IMR-90 (cell line): ENCODE measurements at regions not wholly inside any gene's neighbourhood (a gene's known extent, or its start where the extent isn't known, plus 50 kb on each side); places are given as distances from the start of the nearest gene placed in this dataset.

Source experiments
- ATAC-seq: fragments of 200-7000 bp; cut with Tn5 transposase; 2 replicates; pipeline ENCODE4 v1.9.1; 2020; ENCODE audit warnings: low read depth, mild to moderate bottlenecking, moderate library complexity
- BruUV-seq: library from RNA; stranded (reverse); fragments of 400-500 nt; replicated peaks from 2 replicates; lab custom pipeline; 2021; lab: Mats Ljungman, UMichigan
- CTCF ChIA-PET: fragments of 300-600 bp; formaldehyde crosslinking; extraction: SDS; loops from one replicate; lab custom pipeline; 2021; ENCODE audit warnings: antibody characterized with exemption; lab: Yijun Ruan, JAX
- POLR2A ChIA-PET: fragments of 300-600 bp; sonication (Branson Sonifier 250); formaldehyde crosslinking; loops from one replicate; lab custom pipeline; 2022; ENCODE audit warnings: antibody characterized with exemption; ENCODE audit not compliant: unreplicated experiment; lab: Charles Lee
- DNase-seq: peaks from one replicate; pipeline ENCODE4 v3.0.0; 2013
- H2AFZ ChIP-seq: replicated peaks from 2 replicates; pipeline ENCODE3; 2013; ENCODE audit warnings: low read length, mild to moderate bottlenecking; ENCODE audit not compliant: poor library complexity
- H2AK5ac ChIP-seq: 2 replicates; pipeline ENCODE4 v1.6.1; 2013; ENCODE audit warnings: low read depth, low read length, inconsistent platforms
- H2AK9ac ChIP-seq: replicated peaks from 2 replicates; pipeline ENCODE3; 2013; ENCODE audit warnings: mild to moderate bottlenecking, low read depth, low read length, moderate library complexity; ENCODE audit not compliant: poor library complexity
- H2BK120ac ChIP-seq: 2 replicates; pipeline ENCODE4 v1.6.1; 2013; ENCODE audit warnings: low read depth, low read length, inconsistent platforms
- H2BK15ac ChIP-seq: 3 replicates; pipeline ENCODE4 v1.6.1; 2013; ENCODE audit warnings: low read depth, low read length, inconsistent platforms
- H2BK20ac ChIP-seq: 2 replicates; pipeline ENCODE4 v1.6.1; 2013; ENCODE audit warnings: low read depth, mild to moderate bottlenecking, inconsistent platforms, low read length, moderate library complexity
- H2BK5ac ChIP-seq: 2 replicates; pipeline ENCODE4 v1.6.1; 2013; ENCODE audit warnings: mild to moderate bottlenecking, low read depth, low read length, inconsistent platforms; ENCODE audit not compliant: poor library complexity, severe bottlenecking
- H3K14ac ChIP-seq: replicated peaks from 2 replicates; pipeline ENCODE4 v1.6.1; 2013; ENCODE audit warnings: low read depth, low read length, inconsistent platforms
- H3K18ac ChIP-seq: 2 replicates; pipeline ENCODE4 v1.6.1; 2013; ENCODE audit warnings: low read depth, low read length, control low read depth
- H3K23ac ChIP-seq: 2 replicates; pipeline ENCODE4 v1.6.1; 2013; ENCODE audit warnings: low read depth, low read length, inconsistent platforms
- H3K27ac ChIP-seq: 2 replicates; pipeline ENCODE4 v1.5.1; 2013; ENCODE audit warnings: mild to moderate bottlenecking, control low read depth, low read length; ENCODE audit not compliant: insufficient read depth
- H3K27me3 ChIP-seq: 2 replicates; pipeline ENCODE4 v1.6.1; 2013; ENCODE audit warnings: low read length; ENCODE audit not compliant: control insufficient read depth, insufficient read depth
- H3K36me3 ChIP-seq: 2 replicates; pipeline ENCODE4 v1.6.1; 2013; ENCODE audit warnings: low read length, mixed read lengths; ENCODE audit not compliant: control insufficient read depth, insufficient read depth
- H3K4ac ChIP-seq: 2 replicates; pipeline ENCODE4 v1.6.1; 2013; ENCODE audit warnings: low read depth, low read length, inconsistent platforms
- H3K4me1 ChIP-seq: 2 replicates; pipeline ENCODE4 v1.6.1; 2013; ENCODE audit warnings: low read length, mixed read lengths; ENCODE audit not compliant: control insufficient read depth, insufficient read depth
- H3K4me2 ChIP-seq: 2 replicates; pipeline ENCODE4 v1.6.1; 2013; ENCODE audit warnings: low read depth, mild to moderate bottlenecking, control low read depth, low read length, moderate library complexity
- H3K4me3 ChIP-seq: 2 replicates; pipeline ENCODE4 v1.5.1; 2013; ENCODE audit warnings: low read depth, mild to moderate bottlenecking, control low read depth, low read length, moderate library complexity; ENCODE audit not compliant: insufficient read depth
- H3K56ac ChIP-seq: 2 replicates; pipeline ENCODE4 v1.6.1; 2013; ENCODE audit warnings: low read length, inconsistent platforms; ENCODE audit not compliant: insufficient read depth; ENCODE audit errors: extremely low read depth
- H3K79me1 ChIP-seq, 2 experiments: 2 replicates each; pipeline ENCODE4 v1.6.1; 2013; ENCODE audit warnings: low read length in 2 of 2, inconsistent platforms in 1 of 2, low read depth in 1 of 2
- H3K9ac ChIP-seq: 2 replicates; pipeline ENCODE4 v1.6.1; 2013; ENCODE audit warnings: low read depth, low read length, control low read depth
- H3K9me1 ChIP-seq: 2 replicates; pipeline ENCODE4 v1.6.1; 2013; ENCODE audit warnings: low read length, inconsistent platforms; ENCODE audit not compliant: insufficient read depth
- H3K9me3 ChIP-seq: 2 replicates; pipeline ENCODE4 v1.6.1; 2013; ENCODE audit warnings: low read length; ENCODE audit not compliant: control insufficient read depth, insufficient read depth
- H4K20me1 ChIP-seq: 2 replicates; pipeline ENCODE4 v1.6.1; 2013; ENCODE audit warnings: low read length, inconsistent platforms; ENCODE audit not compliant: insufficient read depth
- H4K5ac ChIP-seq: 2 replicates; pipeline ENCODE4 v1.6.1; 2013; ENCODE audit warnings: mild to moderate bottlenecking, low read depth, low read length, control low read depth
- H4K8ac ChIP-seq, 2 experiments: 2 replicates each; pipeline ENCODE4 v1.6.1; 2013; ENCODE audit warnings: low read depth in 2 of 2, low read length in 2 of 2, control low read depth in 1 of 2, inconsistent platforms in 1 of 2
- H4K91ac ChIP-seq: 2 replicates; pipeline ENCODE4 v1.6.1; 2013; ENCODE audit warnings: low read depth, low read length, inconsistent platforms; ENCODE audit not compliant: insufficient read depth
- CEBPB ChIP-seq: IDR thresholded peaks from 2 replicates; pipeline ENCODE4 v1.6.1; 2012; ENCODE audit warnings: low read depth, low read length, improper control_type of control experiment
- MAFK ChIP-seq: IDR thresholded peaks from 2 replicates; pipeline ENCODE4 v1.6.1; 2012; ENCODE audit warnings: low read depth, low read length, improper control_type of control experiment
- MXI1 ChIP-seq: IDR thresholded peaks from 2 replicates; pipeline ENCODE4 v1.6.1; 2012; ENCODE audit warnings: low read depth, mild to moderate bottlenecking, low read length, moderate library complexity, borderline replicate concordance
- WGBS, 2 experiments: methylation state at CpG; one replicate each; pipeline versions ENCODE4 v1.1.5 to v1.1.7; 2013; ENCODE audit warnings: missing lambda C conversion rate in 2 of 2; ENCODE audit not compliant: insufficient read length in 1 of 2; ENCODE audit errors: extremely low coverage in 2 of 2; 5-methylcytosine and 5-hydroxymethylcytosine counted together
- dilution Hi-C: fragments of 300-500 bp; cut with HindIII; formaldehyde crosslinking; loops from one replicate; pipeline ENCODE4 v1.14.3; 2018; ENCODE audit warnings: low sequenced_read_pairs; ENCODE audit not compliant: unreplicated experiment
- in situ Hi-C: fragments of 300-500 bp; cut with MboI; formaldehyde crosslinking; loops from 3 replicates; pipeline ENCODE4 v1.14.3; 2019; ENCODE audit warnings: low sequenced_read_pairs, inconsistent platforms, mixed read lengths
- intact Hi-C: fragments of 100-400 bp; cut with micrococcal nuclease; formaldehyde crosslinking; loops from 2 replicates; pipeline ENCODE4 v1.10.0; 2022
- TF ChIP-seq, protein P1 (sequence below): fragments of 150-350 bp; IDR thresholded peaks from 2 replicates; pipeline ENCODE4 v1.6.1; 2017; ENCODE audit warnings: mild to moderate bottlenecking, antibody characterized with exemption, low read length, low read depth

DNA sequence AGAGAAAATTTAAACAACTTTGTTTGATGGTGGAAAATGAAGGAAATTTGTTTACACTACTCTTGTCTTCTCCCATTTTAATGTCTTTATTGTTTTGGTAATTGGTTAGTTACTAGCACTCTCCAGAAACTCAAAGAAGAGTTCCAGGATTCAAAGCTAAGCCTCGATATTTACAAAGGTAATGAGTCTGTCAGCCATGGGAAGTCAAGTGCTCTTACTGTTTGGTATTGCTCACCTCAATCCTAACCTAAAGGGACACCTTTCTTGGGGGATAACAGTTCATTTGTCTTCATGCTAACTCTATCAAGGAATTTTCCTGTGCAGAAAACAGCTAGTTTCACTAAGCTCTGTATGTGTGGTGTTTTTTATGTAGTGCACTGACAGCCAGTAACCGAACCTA is 222.9 kb upstream of the LMO3 start:
- Histone ChIP-seq H4K5ac (no peak overlapping the region), H2AK5ac (no peak overlapping the region), H3K27me3 (no peaks in the 10 kb centered on the region), H3K4me1 (no peaks in the 10 kb centered on the region), H2AFZ (no peak overlapping the region), H2BK120ac (no peak overlapping the region), H3K56ac (no peak overlapping the region), H3K14ac (no peak overlapping the region), H4K20me1 (no peaks in the 10 kb centered on the region), H3K23ac (no peak overlapping the region), H3K36me3 (no peaks in the 10 kb centered on the region), H2BK20ac (no peak overlapping the region), H3K9me3 (peaks cover 8% of the 10 kb centered on the region), H2BK5ac (no peak overlapping the region), H4K8ac (no peak overlapping the region), H2BK15ac (no peak overlapping the region), H3K9me1 (no peaks in the 10 kb centered on the region), H4K91ac (no peak overlapping the region), H3K4me2 (no peak overlapping the region), H3K18ac (no peak overlapping the region), H3K4me3 (no peak overlapping the region), H3K9ac (no peak overlapping the region), H3K79me1 (no peaks in the 10 kb centered on the region), H3K27ac (no peak overlapping the region), H2AK9ac (no peak overlapping the region), H3K4ac (no peak overlapping the region)
- ATAC-seq (no peak), DNase-seq (no peak)
- WGBS, 2 experiments: no CpG with 5 or more reads among the region's 2 CpGs
- dilution Hi-C loops (no loop called here), intact Hi-C loops (no loop called here), in situ Hi-C loops (no loop called here)
- no peak for TF ChIP-seq MXI1
- no peak for TF ChIP-seq MAFK
- TF ChIP-seq CEBPB: no peak
- TF ChIP-seq, protein P1, sequence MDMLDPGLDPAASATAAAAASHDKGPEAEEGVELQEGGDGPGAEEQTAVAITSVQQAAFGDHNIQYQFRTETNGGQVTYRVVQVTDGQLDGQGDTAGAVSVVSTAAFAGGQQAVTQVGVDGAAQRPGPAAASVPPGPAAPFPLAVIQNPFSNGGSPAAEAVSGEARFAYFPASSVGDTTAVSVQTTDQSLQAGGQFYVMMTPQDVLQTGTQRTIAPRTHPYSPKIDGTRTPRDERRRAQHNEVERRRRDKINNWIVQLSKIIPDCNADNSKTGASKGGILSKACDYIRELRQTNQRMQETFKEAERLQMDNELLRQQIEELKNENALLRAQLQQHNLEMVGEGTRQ: no peak
- no TSS peak for BruUV-seq
- CTCF ChIA-PET: no interaction called here
- POLR2A ChIA-PET: no interaction called here
